Neuronal stem cell (in vitro differentiated cells): ENCODE measurements at regions not wholly inside any gene's neighbourhood (a gene's known extent, or its start where the extent isn't known, plus 50 kb on each side); places are given as distances from the start of the nearest gene placed in this dataset.

Experiments used
- DNase-seq: peaks from one replicate; pipeline ENCODE4 v3.0.0-alpha.2; 2013; ENCODE audit warnings: low spot score
- H2AFZ ChIP-seq: one replicate; pipeline ENCODE4 v1.6.1; 2013; ENCODE audit warnings: mild to moderate bottlenecking, low read length, inconsistent platforms
- H2AK5ac ChIP-seq: 2 replicates; pipeline ENCODE4 v1.6.1; 2013; ENCODE audit warnings: low read depth, mild to moderate bottlenecking, inconsistent platforms, low read length, moderate library complexity, mixed read lengths
- H2BK120ac ChIP-seq: 2 replicates; pipeline ENCODE4 v1.6.1; 2013; ENCODE audit warnings: low read depth, mild to moderate bottlenecking, inconsistent platforms, low read length, moderate library complexity, mixed read lengths
- H2BK12ac ChIP-seq: one replicate; pipeline ENCODE4 v1.6.1; 2013; ENCODE audit warnings: low read length, inconsistent platforms
- H2BK15ac ChIP-seq: 2 replicates; pipeline ENCODE4 v1.6.1; 2013; ENCODE audit warnings: mild to moderate bottlenecking, low read length, inconsistent platforms, mixed read lengths
- H2BK5ac ChIP-seq: one replicate; pipeline ENCODE4 v1.6.1; 2013; ENCODE audit warnings: inconsistent platforms, mild to moderate bottlenecking, low read length, moderate library complexity
- H3K14ac ChIP-seq: one replicate; pipeline ENCODE4 v1.6.1; 2013; ENCODE audit warnings: low read length, inconsistent platforms
- H3K18ac ChIP-seq: 2 replicates; pipeline ENCODE4 v1.6.1; 2013; ENCODE audit warnings: low read length, inconsistent platforms
- H3K23ac ChIP-seq: 2 replicates; pipeline ENCODE4 v1.6.1; 2013; ENCODE audit warnings: low read depth, mild to moderate bottlenecking, mixed read lengths, low read length, inconsistent platforms; ENCODE audit not compliant: poor library complexity
- H3K27ac ChIP-seq: replicated peaks from 3 replicates; pipeline ENCODE4 v1.5.1; 2013; ENCODE audit warnings: low read length, inconsistent platforms
- H3K27me3 ChIP-seq, 3 experiments: 2 replicates each; pipeline ENCODE4 v1.6.1; 2013; ENCODE audit warnings: low read length in 3 of 3, mild to moderate bottlenecking in 2 of 3, inconsistent platforms in 1 of 3, low read depth in 1 of 3, mixed read lengths in 1 of 3, moderate library complexity in 1 of 3; ENCODE audit not compliant: control insufficient read depth in 3 of 3, insufficient read depth in 3 of 3
- H3K36me3 ChIP-seq, 2 donors: replicated peaks in 1 of 2; 2 replicates each; pipeline ENCODE4 v1.6.1; 2013; ENCODE audit warnings: low read length in 2 of 2; ENCODE audit not compliant: control insufficient read depth in 2 of 2, insufficient read depth in 2 of 2
- H3K4ac ChIP-seq: 2 replicates; pipeline ENCODE4 v1.6.1; 2013; ENCODE audit warnings: inconsistent platforms, mild to moderate bottlenecking, low read length, moderate library complexity
- H3K4me1 ChIP-seq, 2 donors: 1 replicate in 1 of 2; 2 replicates in 1 of 2; pipeline ENCODE4 v1.6.1; 2013; ENCODE audit warnings: low read length in 2 of 2, low read depth in 1 of 2; ENCODE audit not compliant: control insufficient read depth in 2 of 2, insufficient read depth in 1 of 2
- H3K4me2 ChIP-seq: one replicate; pipeline ENCODE4 v1.6.1; 2013; ENCODE audit warnings: mild to moderate bottlenecking, low read length, inconsistent platforms; ENCODE audit not compliant: insufficient read depth, poor library complexity, severe bottlenecking
- H3K4me3 ChIP-seq, 2 donors: 2 replicates each; pipeline ENCODE4 v1.5.1; 2013; ENCODE audit warnings: low read length in 2 of 2, mild to moderate bottlenecking in 2 of 2, inconsistent platforms in 1 of 2, moderate library complexity in 1 of 2
- H3K79me1 ChIP-seq: one replicate; pipeline ENCODE4 v1.6.1; 2013; ENCODE audit warnings: low read depth, mild to moderate bottlenecking, inconsistent platforms, low read length, moderate library complexity
- H3K9ac ChIP-seq: one replicate; pipeline ENCODE4 v1.6.1; 2013; ENCODE audit warnings: mild to moderate bottlenecking, low read depth, low read length, inconsistent platforms; ENCODE audit not compliant: poor library complexity
- H3K9me3 ChIP-seq, 2 donors: replicated peaks in 1 of 2; 2 replicates each; pipeline versions ENCODE3 to v1.6.1; 2013; ENCODE audit warnings: low read length in 2 of 2, mild to moderate bottlenecking in 2 of 2, inconsistent platforms in 1 of 2, low read depth in 1 of 2, mixed read lengths in 1 of 2, moderate library complexity in 1 of 2; ENCODE audit not compliant: control insufficient read depth in 2 of 2, insufficient read depth in 1 of 2
- H4K8ac ChIP-seq: one replicate; pipeline ENCODE4 v1.6.1; 2013; ENCODE audit warnings: low read depth, mild to moderate bottlenecking, inconsistent platforms, low read length, moderate library complexity
- H4K91ac ChIP-seq: one replicate; pipeline ENCODE4 v1.6.1; 2013; ENCODE audit warnings: low read length, low read depth, mild to moderate bottlenecking, inconsistent platforms; ENCODE audit not compliant: poor library complexity
- WGBS, 2 donors: extraction: QIAGEN DNeasy Blood & Tissue Kit; methylation state at CpG; one replicate each; pipeline ENCODE4 v1.1.7; 2013; ENCODE audit warnings: missing lambda C conversion rate in 2 of 2, mixed read lengths in 1 of 2; ENCODE audit not compliant: insufficient read length in 2 of 2, insufficient replicate concordance in 1 of 2; ENCODE audit errors: extremely low coverage in 2 of 2; 5-methylcytosine and 5-hydroxymethylcytosine counted together

- no peaks in the 10 kb centered on the region for H3K79me1 ChIP-seq
- no peak overlapping the region for H3K18ac ChIP-seq
- H2BK12ac ChIP-seq: no peak overlapping the region
- H3K27ac ChIP-seq: no peak overlapping the region
- H4K8ac ChIP-seq: no peak overlapping the region
- H2BK120ac ChIP-seq: no peak overlapping the region
- DNase-seq: no peak
- no peak overlapping the region for H3K4me3 ChIP-seq
- no peak overlapping the region for H3K14ac ChIP-seq
- no peak overlapping the region for H2AK5ac ChIP-seq
- H2BK5ac ChIP-seq: no peak overlapping the region
- H3K4me2 ChIP-seq: no peak overlapping the region
- no peak overlapping the region for H2BK15ac ChIP-seq
- no peak overlapping the region for H3K4ac ChIP-seq
- no peaks in the 10 kb centered on the region for H3K4me1 ChIP-seq
- no peak overlapping the region for H4K91ac ChIP-seq
- H3K23ac ChIP-seq: no peak overlapping the region
- no peak overlapping the region for H2AFZ ChIP-seq
- H3K9ac ChIP-seq: no peak overlapping the region
- no peaks in the 10 kb centered on the region for H3K9me3 ChIP-seq
- no peaks in the 10 kb centered on the region for H3K36me3 ChIP-seq
- no CpG with 5 or more reads among the region's 4 CpGs for WGBS, 2 donors
- H3K27me3 ChIP-seq: peaks cover 0 to 2% (median 0%) of the 10 kb centered on the region in 3 experiments
Observed at GRCh38 chr13:102504002-102504401, 92.8 kb upstream of the TPP2 start.

GRCh38 chr13:102495663-102496062, 93.8 kb upstream of the FGF14 start:
- no peak overlapping the region for H3K27ac ChIP-seq
- DNase-seq: no peak
- H3K4me3 ChIP-seq: no peak overlapping the region
- H3K79me1 ChIP-seq: no peaks in the 10 kb centered on the region
- H2BK12ac ChIP-seq: no peak overlapping the region
- H3K14ac ChIP-seq: no peak overlapping the region
- H3K4ac ChIP-seq: no peak overlapping the region
- H2AK5ac ChIP-seq: no peak overlapping the region
- no peaks in the 10 kb centered on the region for H3K27me3 ChIP-seq
- no peak overlapping the region for H4K8ac ChIP-seq
- H2BK15ac ChIP-seq: no peak overlapping the region
- H3K36me3 ChIP-seq: no peaks in the 10 kb centered on the region
- no peak overlapping the region for H3K18ac ChIP-seq
- no peak overlapping the region for H2AFZ ChIP-seq
- no peak overlapping the region for H3K9ac ChIP-seq
- no peaks in the 10 kb centered on the region for H3K9me3 ChIP-seq
- no peak overlapping the region for H4K91ac ChIP-seq
- H3K4me1 ChIP-seq: no peaks in the 10 kb centered on the region
- no peak overlapping the region for H3K4me2 ChIP-seq
- no CpG with 5 or more reads among the region's 1 CpG for WGBS, 2 donors
- no peak overlapping the region for H2BK5ac ChIP-seq
- no peak overlapping the region for H3K23ac ChIP-seq
- no peak overlapping the region for H2BK120ac ChIP-seq

DNA sequence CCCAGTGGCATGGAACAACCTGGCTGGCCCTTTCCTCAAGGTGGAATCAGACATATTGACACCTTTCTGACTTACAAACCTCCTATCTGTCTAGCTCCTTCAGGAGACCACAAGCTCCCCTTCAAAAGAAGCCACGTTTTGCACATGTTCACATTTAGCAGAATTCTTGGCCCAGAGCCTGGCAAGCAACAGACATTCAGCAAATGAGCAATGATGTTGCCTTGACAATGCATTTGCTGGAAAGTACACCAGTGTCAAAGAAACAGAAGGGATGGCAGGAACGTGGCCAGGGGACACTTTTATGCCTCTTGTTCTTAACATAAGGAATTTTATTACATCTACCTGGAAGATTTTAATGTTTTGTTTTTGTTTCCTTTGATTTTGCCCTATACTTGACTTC, 85.5 kb upstream of the FGF14 start:
- H3K27ac ChIP-seq: no peak overlapping the region
- no peak overlapping the region for H3K23ac ChIP-seq
- H4K91ac ChIP-seq: no peak overlapping the region
- no peak overlapping the region for H3K4me3 ChIP-seq
- no peak overlapping the region for H2BK5ac ChIP-seq
- no peak overlapping the region for H3K18ac ChIP-seq
- H3K4me2 ChIP-seq: no peak overlapping the region
- no peak overlapping the region for H2BK12ac ChIP-seq
- H3K9ac ChIP-seq: no peak overlapping the region
- H2AFZ ChIP-seq: no peak overlapping the region
- no peaks in the 10 kb centered on the region for H3K36me3 ChIP-seq
- H3K14ac ChIP-seq: no peak overlapping the region
- H4K8ac ChIP-seq: no peak overlapping the region
- no peaks in the 10 kb centered on the region for H3K4me1 ChIP-seq
- no peak for DNase-seq
- no peak overlapping the region for H2BK15ac ChIP-seq
- no peaks in the 10 kb centered on the region for H3K9me3 ChIP-seq
- no CpG with 5 or more reads among the region's 2 CpGs for WGBS, 2 donors
- no peak overlapping the region for H2BK120ac ChIP-seq
- no peak overlapping the region for H3K4ac ChIP-seq
- H3K79me1 ChIP-seq: no peaks in the 10 kb centered on the region
- no peak overlapping the region for H2AK5ac ChIP-seq
- H3K27me3 ChIP-seq: no peaks in the 10 kb centered on the region

DNA sequence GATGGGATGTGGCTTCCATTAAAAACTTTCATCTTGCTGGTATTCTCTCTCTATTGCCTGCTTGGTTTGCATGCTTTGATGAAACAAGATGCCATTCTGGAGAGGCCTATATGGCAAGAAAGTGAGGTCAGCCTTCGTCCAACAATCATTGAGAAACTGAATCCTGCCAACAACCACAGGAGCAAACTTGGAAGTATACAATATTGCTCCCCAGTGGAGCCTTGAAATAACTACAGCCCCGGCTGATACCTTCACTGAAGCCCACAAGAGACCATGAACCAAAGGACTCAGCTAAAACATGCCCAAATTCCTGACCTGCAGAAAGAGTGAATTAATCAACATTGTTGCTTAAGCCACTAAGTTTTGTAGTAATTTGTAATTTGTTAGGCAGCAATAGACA, 82.5 kb upstream of the FGF14 start:
- H3K36me3 ChIP-seq: no peaks in the 10 kb centered on the region
- no peak overlapping the region for H3K14ac ChIP-seq
- H2AFZ ChIP-seq: no peak overlapping the region
- H2AK5ac ChIP-seq: no peak overlapping the region
- WGBS, 2 donors: no CpG with 5 or more reads among the region's 2 CpGs
- no peaks in the 10 kb centered on the region for H3K27me3 ChIP-seq
- H4K91ac ChIP-seq: no peak overlapping the region
- H3K4ac ChIP-seq: no peak overlapping the region
- no peak overlapping the region for H4K8ac ChIP-seq
- DNase-seq: no peak
- H3K9me3 ChIP-seq: no peaks in the 10 kb centered on the region
- no peak overlapping the region for H2BK120ac ChIP-seq
- no peak overlapping the region for H2BK12ac ChIP-seq
- no peak overlapping the region for H3K18ac ChIP-seq
- no peaks in the 10 kb centered on the region for H3K79me1 ChIP-seq
- H3K23ac ChIP-seq: no peak overlapping the region
- no peak overlapping the region for H2BK15ac ChIP-seq
- no peak overlapping the region for H3K4me2 ChIP-seq
- H3K27ac ChIP-seq: no peak overlapping the region
- no peak overlapping the region for H3K9ac ChIP-seq
- H3K4me1 ChIP-seq: no peaks in the 10 kb centered on the region
- no peak overlapping the region for H3K4me3 ChIP-seq
- H2BK5ac ChIP-seq: no peak overlapping the region
